PC-3 (cell line): ENCODE measurements at regions not wholly inside any gene's neighbourhood (a gene's known extent, or its start where the extent isn't known, plus 50 kb on each side); places are given as distances from the start of the nearest gene placed in this dataset.

Experiments
- EZH2 ChIP-seq: fragments of 300-600 bp; sonication (generic); IDR thresholded peaks from one replicate; pipeline ENCODE4 v1.6.1; 2017; ENCODE audit warnings: antibody characterized with exemption, mild to moderate bottlenecking, low read length; ENCODE audit not compliant: unreplicated experiment
- TF ChIP-seq, protein P1 (sequence below): fragments of 300-600 bp; sonication (generic); conservative IDR thresholded peaks from 2 replicates; pipeline ENCODE4 v1.5.1; 2017; ENCODE audit warnings: antibody characterized with exemption, low read depth, mild to moderate bottlenecking, low read length

DNA sequence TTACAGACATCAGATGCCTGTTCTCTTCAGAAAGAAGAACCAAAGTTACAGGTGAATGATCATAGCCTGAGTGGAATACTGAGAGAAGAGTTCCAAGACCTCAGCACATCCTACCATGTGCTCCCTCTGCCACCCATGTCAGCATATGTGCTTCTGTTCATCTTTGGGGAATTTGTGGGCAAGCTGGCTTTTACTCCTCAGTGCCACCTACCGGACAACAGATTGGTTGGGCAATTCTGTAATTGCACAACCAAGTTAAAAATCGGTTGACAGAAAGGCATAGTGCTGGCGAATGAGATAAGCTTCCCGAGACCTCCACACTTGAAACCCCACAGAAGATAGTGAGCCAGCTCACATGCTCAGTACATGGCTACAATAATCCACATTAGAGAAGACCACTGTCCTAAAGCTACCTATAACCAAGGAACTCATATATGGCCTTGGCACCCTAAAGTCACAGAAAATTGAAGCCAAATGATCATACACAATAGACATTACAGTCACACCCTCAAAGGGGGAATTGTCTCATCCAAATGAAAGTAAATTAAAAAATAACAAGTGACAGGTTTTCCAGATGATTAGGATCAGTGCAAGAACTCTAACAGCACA, 1238.0 kb upstream of the NUDT12 start:
- TF ChIP-seq EZH2 = no peak
- TF ChIP-seq, protein P1, sequence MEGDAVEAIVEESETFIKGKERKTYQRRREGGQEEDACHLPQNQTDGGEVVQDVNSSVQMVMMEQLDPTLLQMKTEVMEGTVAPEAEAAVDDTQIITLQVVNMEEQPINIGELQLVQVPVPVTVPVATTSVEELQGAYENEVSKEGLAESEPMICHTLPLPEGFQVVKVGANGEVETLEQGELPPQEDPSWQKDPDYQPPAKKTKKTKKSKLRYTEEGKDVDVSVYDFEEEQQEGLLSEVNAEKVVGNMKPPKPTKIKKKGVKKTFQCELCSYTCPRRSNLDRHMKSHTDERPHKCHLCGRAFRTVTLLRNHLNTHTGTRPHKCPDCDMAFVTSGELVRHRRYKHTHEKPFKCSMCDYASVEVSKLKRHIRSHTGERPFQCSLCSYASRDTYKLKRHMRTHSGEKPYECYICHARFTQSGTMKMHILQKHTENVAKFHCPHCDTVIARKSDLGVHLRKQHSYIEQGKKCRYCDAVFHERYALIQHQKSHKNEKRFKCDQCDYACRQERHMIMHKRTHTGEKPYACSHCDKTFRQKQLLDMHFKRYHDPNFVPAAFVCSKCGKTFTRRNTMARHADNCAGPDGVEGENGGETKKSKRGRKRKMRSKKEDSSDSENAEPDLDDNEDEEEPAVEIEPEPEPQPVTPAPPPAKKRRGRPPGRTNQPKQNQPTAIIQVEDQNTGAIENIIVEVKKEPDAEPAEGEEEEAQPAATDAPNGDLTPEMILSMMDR = peak; percentile 88
